ENCODE measurements at regions not wholly inside any gene's neighbourhood (a gene's known extent, or its start where the extent isn't known, plus 50 kb on each side); places are given as distances from the start of the nearest gene placed in this dataset.
"Not testable (repeated sequence)": the region's sequence is repeated elsewhere in the genome, so short reads cannot be mapped to it uniquely, and the experiment has no call there.

GRCh38 chr2:146986161-146986560 lies 858.7 kb upstream of the ACVR2A start:
- no peaks in the 10 kb centered on the region for H3K9me3 Mint-ChIP-seq
- ChIA-PET CTCF (no interaction called here), POLR2A (no interaction called here)
- no peak overlapping the region for H3K4me3 Mint-ChIP-seq
- DNase-seq, result no peak
- H3K27ac Mint-ChIP-seq, result no peak overlapping the region
- H3K27me3 Mint-ChIP-seq, result no peaks in the 10 kb centered on the region
- no peaks in the 10 kb centered on the region for H3K36me3 Mint-ChIP-seq (ENCODE audit: low read depth)
- no peaks in the 10 kb centered on the region for H3K4me1 Mint-ChIP-seq

GRCh38 chr2:146985753-146986152 lies 859.1 kb upstream of the ACVR2A start:
- Mint-ChIP-seq H3K27me3 (no peaks in the 10 kb centered on the region), H3K9me3 (no peaks in the 10 kb centered on the region), H3K36me3 (ENCODE audit: low read depth) (no peaks in the 10 kb centered on the region), H3K4me1 (no peaks in the 10 kb centered on the region), H3K4me3 (no peak overlapping the region), H3K27ac (no peak overlapping the region)
- ChIA-PET CTCF (no interaction called here), POLR2A (no interaction called here)
- no peak for DNase-seq

GRCh38 chr2:146984014-146984413 lies 860.8 kb upstream of the ACVR2A start:
- Mint-ChIP-seq H3K9me3 (no peaks in the 10 kb centered on the region), H3K27ac (no peak overlapping the region)

GRCh38 chr2:146982393-146982846 lies 862.4 kb upstream of the ACVR2A start:
- POLR2A ChIA-PET, result no interaction called here
- no peak overlapping the region for H3K4me3 Mint-ChIP-seq
- no peaks in the 10 kb centered on the region for H3K27me3 Mint-ChIP-seq
- DNase-seq, result no peak
- no peaks in the 10 kb centered on the region for H3K36me3 Mint-ChIP-seq (ENCODE audit: low read depth)
- CTCF ChIA-PET, result no interaction called here
- H3K9me3 Mint-ChIP-seq, result no peaks in the 10 kb centered on the region
- H3K27ac Mint-ChIP-seq, result no peak overlapping the region
- no peaks in the 10 kb centered on the region for H3K4me1 Mint-ChIP-seq

More at GRCh38 chr2:146984014-146984413, 860.8 kb upstream of the ACVR2A start:
- DNase-seq, result no peak
- ChIA-PET CTCF (no interaction called here), POLR2A (no interaction called here)
- Mint-ChIP-seq H3K4me1 (no peaks in the 10 kb centered on the region), H3K27me3 (no peaks in the 10 kb centered on the region), H3K36me3 (ENCODE audit: low read depth) (no peaks in the 10 kb centered on the region), H3K4me3 (no peak overlapping the region)

GRCh38 chr2:146981921-146982320 lies 862.9 kb upstream of the ACVR2A start:
- H3K27me3 Mint-ChIP-seq, result no peaks in the 10 kb centered on the region
- H3K27ac Mint-ChIP-seq, result no peak overlapping the region
- no peaks in the 10 kb centered on the region for H3K36me3 Mint-ChIP-seq (ENCODE audit: low read depth)
- H3K4me3 Mint-ChIP-seq, result no peak overlapping the region
- no peak for DNase-seq
- no peaks in the 10 kb centered on the region for H3K9me3 Mint-ChIP-seq
- H3K4me1 Mint-ChIP-seq, result no peaks in the 10 kb centered on the region
- ChIA-PET CTCF (interaction anchor here (0.6 kb wide), 1 partner anchor 15 kb away, joined by 4 read pairs; no protein-coding TSS in a partner anchor), POLR2A (no interaction called here)

GRCh38 chr2:146979746-146980145 lies 865.1 kb upstream of the ACVR2A start:
- CTCF ChIA-PET, result interaction anchor here (0.6 kb wide), 2 partner anchors 70 to 1140 kb away, joined by 3 read pairs; no protein-coding TSS in a partner anchor

GRCh38 chr2:146978577-146979555 lies 866.0 kb upstream of the ACVR2A start:
- ChIA-PET POLR2A (no interaction called here), CTCF (interaction anchor here (0.6 kb wide), 2 partner anchors 70 to 1140 kb away, joined by 3 read pairs; no protein-coding TSS in a partner anchor)
- Mint-ChIP-seq H3K36me3 (ENCODE audit: low read depth) (no peaks in the 10 kb centered on the region), H3K4me1 (no peaks in the 10 kb centered on the region), H3K27ac (no peak overlapping the region), H3K27me3 (no peaks in the 10 kb centered on the region), H3K4me3 (no peak overlapping the region), H3K9me3 (no peaks in the 10 kb centered on the region)
- no peak for DNase-seq

More at GRCh38 chr2:146979746-146980145, 865.1 kb upstream of the ACVR2A start:
- H3K4me1 Mint-ChIP-seq, result no peaks in the 10 kb centered on the region
- H3K4me3 Mint-ChIP-seq, result no peak overlapping the region
- no peaks in the 10 kb centered on the region for H3K9me3 Mint-ChIP-seq
- no peak for DNase-seq
- POLR2A ChIA-PET, result no interaction called here
- H3K27ac Mint-ChIP-seq, result no peak overlapping the region
- H3K36me3 Mint-ChIP-seq (ENCODE audit: low read depth), result no peaks in the 10 kb centered on the region
- H3K27me3 Mint-ChIP-seq, result no peaks in the 10 kb centered on the region

- DNase-seq; H3K36me3 Mint-ChIP-seq (ENCODE audit: low read depth); H3K4me3 Mint-ChIP-seq; POLR2A ChIA-PET; H3K9me3 Mint-ChIP-seq; H3K27me3 Mint-ChIP-seq; H3K4me1 Mint-ChIP-seq; CTCF ChIA-PET; H3K27ac Mint-ChIP-seq: not testable (repeated sequence)
Observed at GRCh38 chr2:146970981-146971380, 873.8 kb upstream of the ACVR2A start.

- H3K4me3 Mint-ChIP-seq; H3K27ac Mint-ChIP-seq; H3K27me3 Mint-ChIP-seq; CTCF ChIA-PET; H3K9me3 Mint-ChIP-seq; POLR2A ChIA-PET; H3K36me3 Mint-ChIP-seq (ENCODE audit: low read depth); DNase-seq; H3K4me1 Mint-ChIP-seq: not testable (repeated sequence)
Observed at GRCh38 chr2:146969703-146970102, 875.1 kb upstream of the ACVR2A start.

- H3K9me3 Mint-ChIP-seq, result no peaks in the 10 kb centered on the region
- no peak for DNase-seq
- H3K36me3 Mint-ChIP-seq (ENCODE audit: low read depth), result no peaks in the 10 kb centered on the region
- peaks cover 3% of the 10 kb centered on the region for H3K27me3 Mint-ChIP-seq
- H3K27ac Mint-ChIP-seq, result no peak overlapping the region
- CTCF ChIA-PET, result no interaction called here
- H3K4me1 Mint-ChIP-seq, result no peaks in the 10 kb centered on the region
- H3K4me3 Mint-ChIP-seq, result no peak overlapping the region
- POLR2A ChIA-PET, result no interaction called here
Observed at GRCh38 chr2:146964494-146964893, 880.3 kb upstream of the ACVR2A start.

GRCh38 chr2:146954544-146954943 lies 890.3 kb upstream of the ACVR2A start:
- CTCF ChIA-PET, result no interaction called here

GRCh38 chr2:146952696-146953095 lies 892.1 kb upstream of the ACVR2A start:
- ChIA-PET POLR2A (no interaction called here), CTCF (no interaction called here)
- H3K4me3 Mint-ChIP-seq, result no peak overlapping the region
- no peaks in the 10 kb centered on the region for H3K4me1 Mint-ChIP-seq
- H3K9me3 Mint-ChIP-seq, result no peaks in the 10 kb centered on the region
- no peak for DNase-seq
- H3K27ac Mint-ChIP-seq, result no peak overlapping the region
- no peaks in the 10 kb centered on the region for H3K36me3 Mint-ChIP-seq (ENCODE audit: low read depth)
- H3K27me3 Mint-ChIP-seq, result no peaks in the 10 kb centered on the region

More at GRCh38 chr2:146954544-146954943, 890.3 kb upstream of the ACVR2A start:
- H3K4me1 Mint-ChIP-seq, result no peaks in the 10 kb centered on the region
- H3K36me3 Mint-ChIP-seq (ENCODE audit: low read depth), result no peaks in the 10 kb centered on the region
- POLR2A ChIA-PET, result no interaction called here
- H3K4me3 Mint-ChIP-seq, result no peak overlapping the region
- no peaks in the 10 kb centered on the region for H3K9me3 Mint-ChIP-seq
- H3K27ac Mint-ChIP-seq, result no peak overlapping the region
- no peak for DNase-seq
- no peaks in the 10 kb centered on the region for H3K27me3 Mint-ChIP-seq

GRCh38 chr2:146950911-146951310 lies 893.9 kb upstream of the ACVR2A start:
- POLR2A ChIA-PET, result no interaction called here

GRCh38 chr2:146950361-146950760 lies 894.5 kb upstream of the ACVR2A start:
- Mint-ChIP-seq H3K9me3 (no peaks in the 10 kb centered on the region), H3K4me1 (no peaks in the 10 kb centered on the region), H3K27ac (no peak overlapping the region), H3K4me3 (no peak overlapping the region), H3K36me3 (ENCODE audit: low read depth) (no peaks in the 10 kb centered on the region), H3K27me3 (no peaks in the 10 kb centered on the region)
- DNase-seq, result no peak
- POLR2A ChIA-PET, result no interaction called here
- CTCF ChIA-PET, result no interaction called here

More at GRCh38 chr2:146950911-146951310, 893.9 kb upstream of the ACVR2A start:
- Mint-ChIP-seq H3K4me1 (no peaks in the 10 kb centered on the region), H3K9me3 (no peaks in the 10 kb centered on the region), H3K4me3 (no peak overlapping the region), H3K36me3 (ENCODE audit: low read depth) (no peaks in the 10 kb centered on the region), H3K27me3 (no peaks in the 10 kb centered on the region), H3K27ac (no peak overlapping the region)
- CTCF ChIA-PET, result no interaction called here
- no peak for DNase-seq
